WTC11 (cell line): ENCODE measurements at regions not wholly inside any gene's neighbourhood (a gene's known extent, or its start where the extent isn't known, plus 50 kb on each side); places are given as distances from the start of the nearest gene placed in this dataset.

Experiments used
- ARID4B ChIP-seq: sonication (generic); formaldehyde crosslinking; IDR thresholded peaks from 2 replicates; pipeline ENCODE4 v1.8.0; 2023; ENCODE audit warnings: missing genetic modification reagents, mild to moderate bottlenecking, borderline replicate concordance
- CTCF ChIP-seq: fragments of 200-600 bp; IDR thresholded peaks from 2 replicates; pipeline ENCODE4 v1.8.0; 2022; ENCODE audit warnings: antibody characterized with exemption
- E2F4 ChIP-seq: sonication (generic); formaldehyde crosslinking; IDR thresholded peaks from 2 replicates; pipeline ENCODE4 v1.8.1; 2022; ENCODE audit warnings: low read depth, mild to moderate bottlenecking, moderate library complexity, missing genetic modification reagents, borderline replicate concordance
- FOXJ3 ChIP-seq: sonication (generic); formaldehyde crosslinking; IDR thresholded peaks from 2 replicates; pipeline ENCODE4 v1.9.0; 2021; ENCODE audit warnings: missing genetic modification reagents, mild to moderate bottlenecking, borderline replicate concordance
- HMGXB4 ChIP-seq: sonication (generic); formaldehyde crosslinking; IDR thresholded peaks from 2 replicates; pipeline ENCODE4 v1.8.1; 2023; ENCODE audit warnings: mild to moderate bottlenecking, moderate library complexity, missing genetic modification reagents
- IRF1 ChIP-seq: sonication (generic); formaldehyde crosslinking; IDR thresholded peaks from 2 replicates; pipeline ENCODE4 v1.8.0; 2023; ENCODE audit warnings: missing genetic modification reagents
- MAX ChIP-seq: sonication (generic); formaldehyde crosslinking; IDR thresholded peaks from 2 replicates; pipeline ENCODE4 v1.8.0; 2022; ENCODE audit warnings: mild to moderate bottlenecking, missing genetic modification reagents
- PREB ChIP-seq: sonication (generic); formaldehyde crosslinking; IDR thresholded peaks from 2 replicates; pipeline ENCODE4 v1.8.1; 2022; ENCODE audit warnings: mild to moderate bottlenecking, missing genetic modification reagents, moderate library complexity, borderline replicate concordance
- SP1 ChIP-seq: sonication (generic); formaldehyde crosslinking; conservative IDR thresholded peaks from 2 replicates; pipeline ENCODE4 v1.8.1; 2022; ENCODE audit warnings: missing genetic modification reagents
- STAT6 ChIP-seq: sonication (generic); formaldehyde crosslinking; conservative IDR thresholded peaks from 2 replicates; pipeline ENCODE4 v1.8.1; 2023; ENCODE audit warnings: mild to moderate bottlenecking, low read depth, missing genetic modification reagents, moderate library complexity
- TP53 ChIP-seq: sonication (generic); formaldehyde crosslinking; IDR thresholded peaks from 2 replicates; pipeline ENCODE4 v1.8.1; 2023; ENCODE audit warnings: mild to moderate bottlenecking, missing genetic modification reagents
- USF1 ChIP-seq: sonication (generic); formaldehyde crosslinking; IDR thresholded peaks from 2 replicates; pipeline ENCODE4 v1.8.0; 2022; ENCODE audit warnings: mild to moderate bottlenecking, missing genetic modification reagents
- ZBTB21 ChIP-seq: sonication (generic); formaldehyde crosslinking; IDR thresholded peaks from 2 replicates; pipeline ENCODE4 v1.8.1; 2023; ENCODE audit warnings: mild to moderate bottlenecking, missing genetic modification reagents, borderline replicate concordance

GRCh38 chr1:30611741-30612309 lies 111.6 kb downstream of the MATN1 start:
- no peak for TF ChIP-seq CTCF
- no peak for TF ChIP-seq HMGXB4
- TF ChIP-seq MAX = no peak
- TF ChIP-seq ARID4B (CRISPR knock-in tag) = peak; percentile 40; the same call in 1 of the 2 replicates
- no peak for TF ChIP-seq STAT6 (CRISPR knock-in tag)
- TF ChIP-seq SP1 (CRISPR knock-in tag) = no peak
- no peak for TF ChIP-seq FOXJ3 (CRISPR knock-in tag)
- TF ChIP-seq USF1 (CRISPR knock-in tag) = no peak
- TF ChIP-seq E2F4 (CRISPR knock-in tag) = no peak
- TF ChIP-seq IRF1 (CRISPR knock-in tag) = no peak
- no peak for TF ChIP-seq ZBTB21 (CRISPR knock-in tag)
- TF ChIP-seq TP53 = no peak
- TF ChIP-seq PREB (CRISPR knock-in tag) = no peak
